ENCODE measurements at regions not wholly inside any gene's neighbourhood (a gene's known extent, or its start where the extent isn't known, plus 50 kb on each side); places are given as distances from the start of the nearest gene placed in this dataset.

DNA sequence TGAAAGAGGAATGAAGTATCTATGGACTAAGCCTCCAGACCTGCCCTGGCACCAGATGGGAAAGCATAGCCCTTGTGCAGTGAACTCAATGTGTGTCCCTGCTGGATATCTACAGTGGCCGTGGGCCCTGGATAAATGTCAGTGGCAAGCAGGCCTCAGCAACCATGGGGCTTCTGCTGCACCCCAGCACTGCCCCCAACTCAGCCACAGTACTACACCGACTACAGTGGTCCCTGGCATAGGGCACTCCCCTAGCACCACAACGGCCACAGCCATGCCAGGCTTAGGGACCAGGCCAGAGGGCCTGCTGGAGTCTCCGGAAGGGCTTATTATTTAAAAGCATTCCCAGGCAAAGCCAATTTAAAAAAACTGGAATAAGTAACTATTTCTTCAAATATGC, 459.1 kb downstream of the SH2D1A start:
- TF ChIP-seq, protein P1, sequence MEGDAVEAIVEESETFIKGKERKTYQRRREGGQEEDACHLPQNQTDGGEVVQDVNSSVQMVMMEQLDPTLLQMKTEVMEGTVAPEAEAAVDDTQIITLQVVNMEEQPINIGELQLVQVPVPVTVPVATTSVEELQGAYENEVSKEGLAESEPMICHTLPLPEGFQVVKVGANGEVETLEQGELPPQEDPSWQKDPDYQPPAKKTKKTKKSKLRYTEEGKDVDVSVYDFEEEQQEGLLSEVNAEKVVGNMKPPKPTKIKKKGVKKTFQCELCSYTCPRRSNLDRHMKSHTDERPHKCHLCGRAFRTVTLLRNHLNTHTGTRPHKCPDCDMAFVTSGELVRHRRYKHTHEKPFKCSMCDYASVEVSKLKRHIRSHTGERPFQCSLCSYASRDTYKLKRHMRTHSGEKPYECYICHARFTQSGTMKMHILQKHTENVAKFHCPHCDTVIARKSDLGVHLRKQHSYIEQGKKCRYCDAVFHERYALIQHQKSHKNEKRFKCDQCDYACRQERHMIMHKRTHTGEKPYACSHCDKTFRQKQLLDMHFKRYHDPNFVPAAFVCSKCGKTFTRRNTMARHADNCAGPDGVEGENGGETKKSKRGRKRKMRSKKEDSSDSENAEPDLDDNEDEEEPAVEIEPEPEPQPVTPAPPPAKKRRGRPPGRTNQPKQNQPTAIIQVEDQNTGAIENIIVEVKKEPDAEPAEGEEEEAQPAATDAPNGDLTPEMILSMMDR (IDR thresholded peaks at IDR 0.05): no peak
- no peak for TF ChIP-seq EZH2 (IDR thresholded peaks at IDR 0.05; ENCODE audit: borderline replicate concordance, insufficient read depth, low read depth, low read length, poor library complexity, severe bottlenecking)
